MCF 10A (cell line): ENCODE measurements at regions not wholly inside any gene's neighbourhood (a gene's known extent, or its start where the extent isn't known, plus 50 kb on each side); places are given as distances from the start of the nearest gene placed in this dataset.

ENCODE experiments used
- BruUV-seq: library from RNA; stranded (reverse); fragments of 400-500 nt; replicated peaks from 2 replicates; lab custom pipeline; 2021; lab: Mats Ljungman, UMichigan
- CTCF ChIA-PET: fragments of 300-600 bp; sonication (Branson Sonifier 250); formaldehyde crosslinking; extraction: SDS; loops from one replicate; lab custom pipeline; 2021; ENCODE audit warnings: antibody characterized with exemption, inconsistent platforms; lab: Yijun Ruan, JAX
- POLR2A ChIA-PET: fragments of 300-600, 350-650 bp; sonication (Branson Sonifier 250); formaldehyde crosslinking; extraction: SDS; loops from one replicate; lab custom pipeline; 2020; ENCODE audit warnings: antibody characterized with exemption, inconsistent platforms; lab: Yijun Ruan, JAX
- DNase-seq: peaks from one replicate; pipeline ENCODE4 v3.0.0-alpha.2; 2018; ENCODE audit not compliant: unreplicated experiment
- H3K27ac Mint-ChIP-seq: one replicate; pipeline ENCODE4 v1.8.0; 2022; ENCODE audit warnings: mild to moderate bottlenecking, low read depth, mixed read lengths; ENCODE audit not compliant: unreplicated experiment
- H3K27me3 Mint-ChIP-seq: one replicate; pipeline ENCODE4 v1.8.0; 2022; ENCODE audit warnings: mixed read lengths; ENCODE audit not compliant: insufficient read depth, unreplicated experiment
- H3K36me3 Mint-ChIP-seq: one replicate; pipeline ENCODE4 v1.8.0; 2022; ENCODE audit warnings: mild to moderate bottlenecking, moderate library complexity, mixed read lengths; ENCODE audit not compliant: insufficient read depth, unreplicated experiment
- H3K4me1 Mint-ChIP-seq: one replicate; pipeline ENCODE4 v1.8.0; 2022; ENCODE audit warnings: mixed read lengths; ENCODE audit not compliant: insufficient read depth, unreplicated experiment
- H3K4me3 Mint-ChIP-seq: one replicate; pipeline ENCODE4 v1.8.0; 2022; ENCODE audit warnings: mild to moderate bottlenecking, moderate library complexity, mixed read lengths; ENCODE audit not compliant: unreplicated experiment
- H3K9me3 Mint-ChIP-seq: one replicate; pipeline ENCODE4 v1.8.0; 2022; ENCODE audit warnings: mixed read lengths; ENCODE audit not compliant: unreplicated experiment
- intact Hi-C: fragments of 100-400 bp; cut with micrococcal nuclease; formaldehyde crosslinking; loops from 2 replicates; pipeline ENCODE4 v1.14.1; 2022
- TF ChIP-seq, protein P1 (sequence below): fragments of 200-600 bp; IDR thresholded peaks from one replicate; pipeline ENCODE4 v1.8.0; 2022; ENCODE audit warnings: antibody characterized with exemption, mild to moderate bottlenecking; ENCODE audit not compliant: unreplicated experiment

DNA sequence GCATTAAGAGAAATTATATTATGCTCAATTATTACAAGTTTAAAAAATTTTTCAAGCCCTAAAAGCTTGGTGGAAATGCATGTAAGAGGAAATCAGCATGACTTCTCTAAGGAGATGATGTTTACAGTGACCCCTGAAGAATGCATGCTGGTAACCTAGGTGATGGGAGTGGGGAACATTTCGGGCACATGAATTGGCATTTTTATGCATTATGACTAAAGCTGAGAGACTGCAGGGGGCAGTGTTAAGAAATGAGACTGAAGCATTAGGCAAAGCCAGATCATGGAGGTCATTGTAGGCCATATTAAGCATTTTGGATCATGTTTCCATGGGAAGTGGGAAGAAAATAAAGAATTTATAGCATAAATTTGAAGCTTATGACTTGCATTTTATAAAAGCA, 421.3 kb downstream of the FAT4 start:
- CTCF ChIA-PET: interaction anchor here (0.5 to 2.8 kb wide), 12 partner anchors 10 to 421 kb away, joined by 3 to 39 read pairs (median 4); partner anchors contain the start of gene FAT4
- POLR2A ChIA-PET: interaction anchor here (0.9 to 4.6 kb wide), 5 partner anchors 69 to 420 kb away, joined by 3 to 41 read pairs (median 5); partner anchors contain the start of gene FAT4
- Mint-ChIP-seq H3K36me3 (no peaks in the 10 kb centered on the region), H3K4me1 (peaks cover 44% of the 10 kb centered on the region), H3K9me3 (no peaks in the 10 kb centered on the region), H3K27ac (peak overlapping the region; percentile 92), H3K27me3 (no peaks in the 10 kb centered on the region), H3K4me3 (no peak overlapping the region)
- TF ChIP-seq, protein P1, sequence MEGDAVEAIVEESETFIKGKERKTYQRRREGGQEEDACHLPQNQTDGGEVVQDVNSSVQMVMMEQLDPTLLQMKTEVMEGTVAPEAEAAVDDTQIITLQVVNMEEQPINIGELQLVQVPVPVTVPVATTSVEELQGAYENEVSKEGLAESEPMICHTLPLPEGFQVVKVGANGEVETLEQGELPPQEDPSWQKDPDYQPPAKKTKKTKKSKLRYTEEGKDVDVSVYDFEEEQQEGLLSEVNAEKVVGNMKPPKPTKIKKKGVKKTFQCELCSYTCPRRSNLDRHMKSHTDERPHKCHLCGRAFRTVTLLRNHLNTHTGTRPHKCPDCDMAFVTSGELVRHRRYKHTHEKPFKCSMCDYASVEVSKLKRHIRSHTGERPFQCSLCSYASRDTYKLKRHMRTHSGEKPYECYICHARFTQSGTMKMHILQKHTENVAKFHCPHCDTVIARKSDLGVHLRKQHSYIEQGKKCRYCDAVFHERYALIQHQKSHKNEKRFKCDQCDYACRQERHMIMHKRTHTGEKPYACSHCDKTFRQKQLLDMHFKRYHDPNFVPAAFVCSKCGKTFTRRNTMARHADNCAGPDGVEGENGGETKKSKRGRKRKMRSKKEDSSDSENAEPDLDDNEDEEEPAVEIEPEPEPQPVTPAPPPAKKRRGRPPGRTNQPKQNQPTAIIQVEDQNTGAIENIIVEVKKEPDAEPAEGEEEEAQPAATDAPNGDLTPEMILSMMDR: no peak
- no TSS peak for BruUV-seq
- DNase-seq: peak; percentile 36
- intact Hi-C loops: no loop called here

DNA sequence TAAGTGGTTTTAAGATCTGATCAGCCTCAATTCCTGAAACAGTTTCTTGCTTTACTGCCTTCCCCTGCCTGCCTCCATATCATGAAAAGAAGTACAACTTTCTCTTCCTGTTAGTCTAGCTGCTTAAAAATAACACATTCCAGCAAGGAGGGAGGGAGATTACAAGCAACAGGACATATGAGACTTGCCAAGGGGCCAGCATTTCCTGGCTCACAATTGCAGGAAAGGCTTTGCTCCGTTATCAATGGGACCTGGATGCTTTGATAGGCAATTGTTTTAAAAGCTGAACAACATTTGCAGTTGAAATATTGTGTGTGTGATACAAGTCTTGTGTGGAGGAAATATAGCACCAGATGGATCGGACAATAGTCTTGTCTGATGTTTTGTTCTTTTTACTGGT, 425.0 kb downstream of the FAT4 start:
- peaks cover 29% of the 10 kb centered on the region for H3K4me1 Mint-ChIP-seq

DNA sequence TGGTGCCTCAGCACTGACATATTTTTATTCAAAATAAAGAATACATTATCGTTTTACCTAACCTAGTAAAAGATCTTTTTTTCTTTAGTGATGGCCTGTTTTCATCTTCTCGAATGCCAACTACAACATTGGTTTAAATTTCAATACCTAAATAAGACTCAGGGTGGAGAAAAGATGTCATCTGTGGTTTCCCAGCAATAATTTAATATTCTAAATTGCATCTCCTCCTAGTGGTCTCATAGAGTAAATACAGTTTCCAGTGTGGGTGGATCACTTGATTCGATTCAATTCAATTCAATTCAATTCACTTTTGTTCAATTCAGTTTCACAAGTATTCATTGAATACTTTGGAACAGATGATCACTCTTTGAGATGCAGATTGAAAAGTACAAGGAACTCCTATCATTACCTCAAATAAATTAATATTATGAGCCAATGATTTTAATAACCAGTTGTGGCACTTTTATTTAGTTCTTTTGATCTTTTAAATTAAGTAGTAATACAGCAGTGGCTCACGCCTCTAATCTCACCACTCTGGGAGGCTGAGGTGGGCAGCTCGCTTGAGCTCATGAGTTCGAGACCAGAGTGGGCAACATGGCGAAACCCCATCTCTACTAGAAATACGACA, 427.2 kb downstream of the FAT4 start:
- TF ChIP-seq, protein P1: peak; percentile 62
- Mint-ChIP-seq H3K4me3 (no peak overlapping the region), H3K27me3 (no peaks in the 10 kb centered on the region), H3K36me3 (no peaks in the 10 kb centered on the region), H3K9me3 (no peaks in the 10 kb centered on the region), H3K27ac (no peak overlapping the region), H3K4me1 (peaks cover 7% of the 10 kb centered on the region)
- intact Hi-C loops: loop anchor here (1.0 to 10.0 kb wide), 5 partner anchors 347 to 1658 kb away; no protein-coding TSS in a partner anchor
- ChIA-PET CTCF (interaction anchor here (0.7 to 2.8 kb wide), 8 partner anchors 9 to 429 kb away, joined by 3 to 12 read pairs (median 4); partner anchors contain the start of gene FAT4), POLR2A (no interaction called here)
- BruUV-seq: no TSS peak
- peak; percentile 50 for DNase-seq

More for the DNA sequence above, 425.0 kb downstream of the FAT4 start:
- no TSS peak for BruUV-seq
- ChIA-PET CTCF (interaction anchor here (0.6 to 2.8 kb wide), 4 partner anchors 184 to 427 kb away, joined by 3 to 12 read pairs (median 4); partner anchors contain the start of gene FAT4), POLR2A (interaction anchor here (0.6 to 2.1 kb wide), 3 partner anchors 425 to 1796 kb away, joined by 3 to 10 read pairs (median 3); partner anchors contain the start of gene FAT4)
- Mint-ChIP-seq H3K4me3 (no peak overlapping the region), H3K27me3 (no peaks in the 10 kb centered on the region), H3K27ac (no peak overlapping the region), H3K9me3 (no peaks in the 10 kb centered on the region), H3K36me3 (no peaks in the 10 kb centered on the region)
- TF ChIP-seq, protein P1: no peak
- intact Hi-C loops: loop anchor here (5.0 to 10.0 kb wide), 2 partner anchors 345 to 863 kb away; no protein-coding TSS in a partner anchor
- no peak for DNase-seq

DNA sequence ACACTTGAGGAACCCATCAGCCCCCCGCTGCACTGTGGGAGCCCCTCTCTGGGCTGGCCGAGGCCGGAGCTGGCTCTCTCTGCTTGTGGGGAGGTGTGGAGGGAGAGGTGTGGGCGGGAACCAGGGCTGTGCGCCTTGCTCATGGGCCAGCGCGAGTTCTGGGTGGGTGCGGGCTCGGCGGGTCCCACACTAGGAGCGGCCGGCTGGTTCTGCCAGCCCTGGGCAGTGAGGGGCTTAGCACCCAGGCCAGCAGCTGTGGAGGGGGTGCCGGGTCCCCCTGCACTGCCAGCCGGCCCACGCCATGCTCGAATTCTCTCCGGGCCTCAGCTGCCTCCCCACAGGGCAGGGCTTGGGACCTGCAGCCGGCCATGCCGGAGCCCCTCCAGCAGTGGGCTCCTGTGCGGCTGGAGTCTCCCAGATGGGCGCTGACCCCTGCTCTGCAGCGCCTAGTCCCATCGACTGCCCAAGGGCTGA, 430.2 kb downstream of the FAT4 start:
- ChIA-PET POLR2A (interaction anchor here (0.5 kb wide), 1 partner anchor 115 kb away, joined by 3 read pairs; no protein-coding TSS in a partner anchor), CTCF (interaction anchor here (1.1 to 2.1 kb wide), 3 partner anchors 8 to 431 kb away, joined by 5 to 8 read pairs (median 7); no protein-coding TSS in a partner anchor)
- no TSS peak for BruUV-seq
- no peak for DNase-seq
- Mint-ChIP-seq H3K27me3 (no peaks in the 10 kb centered on the region), H3K36me3 (no peaks in the 10 kb centered on the region), H3K4me1 (no peaks in the 10 kb centered on the region), H3K4me3 (no peak overlapping the region), H3K9me3 (peaks cover 9% of the 10 kb centered on the region), H3K27ac (no peak overlapping the region)
- intact Hi-C loops: loop anchor here (5.0 to 10.0 kb wide), 2 partner anchors 350 to 857 kb away; no protein-coding TSS in a partner anchor
- TF ChIP-seq, protein P1: no peak
